ENCODE measurements at regions not wholly inside any gene's neighbourhood (a gene's known extent, or its start where the extent isn't known, plus 50 kb on each side); places are given as distances from the start of the nearest gene placed in this dataset.

DNA sequence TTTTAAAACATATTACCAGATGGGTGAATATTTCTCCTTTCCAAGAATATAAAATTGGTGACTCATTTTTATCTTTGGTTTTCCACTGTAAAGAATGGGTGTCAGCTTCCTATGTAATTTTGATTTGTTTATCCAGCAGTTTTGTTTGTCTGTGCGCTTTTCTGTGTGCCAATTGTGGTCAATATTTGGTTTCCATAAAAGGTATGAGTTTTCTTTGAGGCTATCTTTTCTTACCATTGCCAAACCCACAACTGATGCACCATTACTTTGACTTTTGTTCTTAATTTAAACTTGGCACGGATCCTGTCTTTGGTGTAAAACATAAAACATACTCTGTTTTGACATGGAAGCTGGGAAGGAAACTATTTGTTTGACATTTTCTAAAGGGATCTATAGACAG, 78.8 kb upstream of the NAV3 start:
- Histone ChIP-seq H3K4me3 (no peak overlapping the region), H3K36me3 (ENCODE audit: low read depth) (no peaks in the 10 kb centered on the region), H3K9me3 (no peaks in the 10 kb centered on the region), H3K4me1 (ENCODE audit: low read depth) (no peaks in the 10 kb centered on the region)
- ATAC-seq = peak; percentile 18
- DNase-seq = no peak
- intact Hi-C loops (cut with DNase I, micrococcal nuclease) = no loop called here
- no peak for TF ChIP-seq CTCF (IDR thresholded peaks at IDR 0.05)

DNA sequence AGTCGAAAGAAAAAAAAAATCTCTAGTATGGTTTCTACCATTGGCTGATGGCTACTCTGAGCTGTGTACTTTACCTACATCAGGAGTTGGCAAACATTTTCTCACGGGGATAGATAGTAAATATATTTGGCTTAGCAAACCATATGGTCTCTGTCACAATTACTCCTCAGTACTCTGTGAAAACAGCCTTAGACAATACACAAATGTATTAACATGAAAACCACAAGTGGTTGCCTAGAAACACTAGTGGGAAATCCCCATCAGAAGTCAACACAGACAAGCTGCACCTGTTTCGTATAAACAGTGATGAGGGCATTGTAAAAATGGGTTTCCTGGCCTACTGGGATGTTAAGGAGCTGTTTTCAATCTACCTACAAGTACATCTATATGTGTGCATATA, 84.6 kb upstream of the NAV3 start:
- TF ChIP-seq CTCF (IDR thresholded peaks at IDR 0.05) = no peak
- H3K36me3 ChIP-seq (ENCODE audit: low read depth) = no peaks in the 10 kb centered on the region
- H3K4me3 ChIP-seq = no peak overlapping the region
- H3K4me1 ChIP-seq (ENCODE audit: low read depth) = no peaks in the 10 kb centered on the region
- ATAC-seq (peak; percentile 87), DNase-seq (peak in 1 of 3 donors; percentile 24)
- H3K9me3 ChIP-seq = no peaks in the 10 kb centered on the region
- intact Hi-C loops (cut with DNase I, micrococcal nuclease) = no loop called here

- no peak for TF ChIP-seq CTCF (IDR thresholded peaks at IDR 0.05)
- H3K9me3 ChIP-seq = no peaks in the 10 kb centered on the region
- H3K36me3 ChIP-seq (ENCODE audit: low read depth) = no peaks in the 10 kb centered on the region
- ATAC-seq = no peak
- no peak for DNase-seq
- no peak overlapping the region for H3K4me3 ChIP-seq
- H3K4me1 ChIP-seq (ENCODE audit: low read depth) = no peaks in the 10 kb centered on the region
- intact Hi-C loops (cut with DNase I, micrococcal nuclease) = no loop called here
Measured at GRCh38 chr12:77745624-77746023, 85.1 kb upstream of the NAV3 start.

GRCh38 chr12:77742631-77743030, 88.1 kb upstream of the NAV3 start:
- H3K4me3 ChIP-seq = no peak overlapping the region
- H3K36me3 ChIP-seq (ENCODE audit: low read depth) = no peaks in the 10 kb centered on the region
- DNase-seq = no peak
- no peaks in the 10 kb centered on the region for H3K9me3 ChIP-seq
- H3K4me1 ChIP-seq (ENCODE audit: low read depth) = no peaks in the 10 kb centered on the region
- no peak for TF ChIP-seq CTCF (IDR thresholded peaks at IDR 0.05)
- intact Hi-C loops (cut with DNase I, micrococcal nuclease) = no loop called here
- ATAC-seq = no peak

DNA sequence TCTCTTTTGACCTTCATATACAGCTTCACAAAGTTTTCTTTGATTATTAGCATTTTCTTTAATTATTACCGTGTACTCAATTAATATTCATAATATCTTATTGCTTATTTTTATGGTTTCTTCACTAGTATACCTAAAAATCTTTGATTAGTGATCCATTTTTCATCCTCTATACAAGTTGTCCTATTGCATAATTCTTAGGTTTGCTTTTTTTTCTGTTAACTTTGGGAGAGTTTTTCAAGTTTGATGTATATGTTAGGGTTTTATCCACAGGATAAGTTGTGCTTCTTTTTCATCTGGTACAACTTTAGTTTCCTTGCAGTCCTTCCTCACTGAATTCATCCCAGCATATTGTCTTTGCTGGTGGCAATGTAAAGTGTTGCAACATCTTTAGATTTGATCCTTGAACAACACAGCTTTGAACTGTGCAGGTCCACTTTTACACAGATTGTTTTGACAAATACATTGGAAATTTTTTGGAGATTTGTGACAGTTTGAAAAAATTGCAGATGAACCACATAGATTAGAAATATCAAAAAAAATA, 88.6 kb upstream of the NAV3 start:
- no peaks in the 10 kb centered on the region for H3K4me1 ChIP-seq (ENCODE audit: low read depth)
- no peaks in the 10 kb centered on the region for H3K9me3 ChIP-seq
- no peaks in the 10 kb centered on the region for H3K36me3 ChIP-seq (ENCODE audit: low read depth)
- intact Hi-C loops (cut with DNase I, micrococcal nuclease) = no loop called here
- H3K4me3 ChIP-seq = no peak overlapping the region
- DNase-seq (no peak), ATAC-seq (no peak)
- no peak for TF ChIP-seq CTCF (IDR thresholded peaks at IDR 0.05)

All from mucosa of descending colon (tissue), 3 donors.